ENCODE measurements at regions not wholly inside any gene's neighbourhood (a gene's known extent, or its start where the extent isn't known, plus 50 kb on each side); places are given as distances from the start of the nearest gene placed in this dataset.

DNA sequence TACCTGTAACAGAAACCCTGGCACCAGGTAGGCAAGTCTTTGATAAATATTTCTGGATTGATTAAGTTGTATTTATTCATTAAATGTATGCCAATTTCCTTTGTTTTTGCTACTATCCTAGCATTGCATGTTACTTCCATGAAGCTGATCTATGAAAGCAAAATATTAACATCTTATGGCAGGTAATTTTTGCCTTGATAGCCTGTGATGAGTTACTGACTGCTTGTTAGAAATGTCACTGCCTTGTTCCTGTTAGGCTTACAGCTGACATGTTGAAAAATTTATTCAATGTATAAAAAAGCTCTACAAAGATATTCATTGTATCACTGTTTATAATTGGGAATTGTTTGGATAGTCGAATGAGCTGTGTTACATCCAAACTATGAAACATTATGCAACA is 830.1 kb downstream of the TUSC7 start:
- TF ChIP-seq, protein P1, sequence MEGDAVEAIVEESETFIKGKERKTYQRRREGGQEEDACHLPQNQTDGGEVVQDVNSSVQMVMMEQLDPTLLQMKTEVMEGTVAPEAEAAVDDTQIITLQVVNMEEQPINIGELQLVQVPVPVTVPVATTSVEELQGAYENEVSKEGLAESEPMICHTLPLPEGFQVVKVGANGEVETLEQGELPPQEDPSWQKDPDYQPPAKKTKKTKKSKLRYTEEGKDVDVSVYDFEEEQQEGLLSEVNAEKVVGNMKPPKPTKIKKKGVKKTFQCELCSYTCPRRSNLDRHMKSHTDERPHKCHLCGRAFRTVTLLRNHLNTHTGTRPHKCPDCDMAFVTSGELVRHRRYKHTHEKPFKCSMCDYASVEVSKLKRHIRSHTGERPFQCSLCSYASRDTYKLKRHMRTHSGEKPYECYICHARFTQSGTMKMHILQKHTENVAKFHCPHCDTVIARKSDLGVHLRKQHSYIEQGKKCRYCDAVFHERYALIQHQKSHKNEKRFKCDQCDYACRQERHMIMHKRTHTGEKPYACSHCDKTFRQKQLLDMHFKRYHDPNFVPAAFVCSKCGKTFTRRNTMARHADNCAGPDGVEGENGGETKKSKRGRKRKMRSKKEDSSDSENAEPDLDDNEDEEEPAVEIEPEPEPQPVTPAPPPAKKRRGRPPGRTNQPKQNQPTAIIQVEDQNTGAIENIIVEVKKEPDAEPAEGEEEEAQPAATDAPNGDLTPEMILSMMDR (IDR thresholded peaks at IDR 0.05): no peak
- TF ChIP-seq POLR2A (IDR thresholded peaks at IDR 0.05): no peak
- no peak for TF ChIP-seq POLR2AphosphoS5 (IDR thresholded peaks at IDR 0.05; ENCODE audit: insufficient read depth in 1 of 2, low read depth in 1 of 2)
- Histone ChIP-seq H3K27me3 (no peaks in the 10 kb centered on the region), H3K27ac (no peak overlapping the region), H3K36me3 (no peaks in the 10 kb centered on the region), H3K9me3 (no peaks in the 10 kb centered on the region), H3K4me3 (no peak overlapping the region), H3K4me1 (no peaks in the 10 kb centered on the region)
- intact Hi-C loops (cut with DNase I): no loop called here
- DNase-seq (ENCODE audit: extremely low spot score in 2 of 2): no peak

DNA sequence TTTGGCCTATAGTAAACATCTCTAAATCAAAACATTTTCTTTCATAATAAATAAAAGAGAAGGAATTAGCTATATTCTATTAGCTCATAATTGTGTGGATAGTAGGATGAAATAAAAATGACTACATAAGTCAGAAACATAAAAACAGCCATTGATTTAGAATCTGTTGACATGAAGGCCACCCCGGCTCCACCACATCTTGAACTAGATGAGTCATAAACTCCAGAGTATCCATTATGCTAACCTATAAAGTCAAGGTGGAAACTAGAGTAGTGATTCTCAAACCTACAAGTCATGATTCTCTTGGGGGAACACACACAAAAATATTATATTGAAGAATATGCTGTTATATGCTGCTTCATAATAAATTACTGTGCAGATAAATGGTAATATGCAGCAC is 831.0 kb downstream of the TUSC7 start:
- intact Hi-C loops (cut with DNase I): no loop called here
- TF ChIP-seq POLR2AphosphoS5 (IDR thresholded peaks at IDR 0.05; ENCODE audit: insufficient read depth in 1 of 2, low read depth in 1 of 2) (no peak), POLR2A (IDR thresholded peaks at IDR 0.05) (no peak)
- TF ChIP-seq, protein P1 (IDR thresholded peaks at IDR 0.05): no peak
- Histone ChIP-seq H3K4me1 (no peaks in the 10 kb centered on the region), H3K27me3 (no peaks in the 10 kb centered on the region), H3K4me3 (no peak overlapping the region), H3K36me3 (no peaks in the 10 kb centered on the region), H3K27ac (no peak overlapping the region), H3K9me3 (no peaks in the 10 kb centered on the region)
- DNase-seq (ENCODE audit: extremely low spot score in 2 of 2): no peak

DNA sequence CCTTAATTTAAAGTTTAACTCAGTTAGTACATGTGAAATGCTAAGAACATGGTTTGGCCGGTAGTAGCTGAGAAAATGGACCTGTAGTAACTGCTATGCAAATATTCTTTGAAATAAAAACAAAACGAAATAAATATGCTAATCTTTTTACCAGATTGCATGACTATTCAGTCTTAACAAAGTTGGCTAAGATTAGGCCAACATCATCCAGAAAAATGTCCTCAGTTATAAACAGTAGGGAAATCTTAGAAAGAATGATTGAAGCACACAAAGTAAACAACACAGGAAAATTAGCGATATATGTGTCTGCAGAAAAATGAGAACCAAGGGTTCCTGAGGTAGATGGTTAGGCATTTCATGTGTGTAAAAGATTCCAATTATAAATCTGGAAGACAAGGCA is 832.1 kb downstream of the TUSC7 start:
- TF ChIP-seq POLR2AphosphoS5 (IDR thresholded peaks at IDR 0.05; ENCODE audit: insufficient read depth in 1 of 2, low read depth in 1 of 2) (no peak), POLR2A (IDR thresholded peaks at IDR 0.05) (no peak)
- TF ChIP-seq, protein P1 (IDR thresholded peaks at IDR 0.05): no peak
- intact Hi-C loops (cut with DNase I): no loop called here

DNA sequence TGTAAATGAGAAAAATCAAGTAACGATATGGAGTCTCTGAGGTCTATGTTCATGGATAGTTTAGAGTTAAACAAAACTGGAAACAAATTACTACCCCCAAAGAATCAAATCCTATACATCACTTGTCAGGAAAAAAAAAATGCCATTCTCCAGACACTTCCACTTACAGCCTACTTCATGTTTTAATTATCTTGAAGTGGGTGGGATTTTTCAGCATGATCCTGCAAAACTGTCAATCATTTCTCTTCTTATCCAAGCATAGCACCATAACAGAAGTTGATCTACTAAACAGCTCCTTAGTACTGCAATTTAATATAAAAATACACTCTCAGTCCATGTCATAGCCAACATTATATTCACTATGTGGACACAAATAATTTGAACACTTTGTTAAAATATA is 833.9 kb downstream of the TUSC7 start:
- intact Hi-C loops (cut with DNase I): no loop called here
- H3K9me3 ChIP-seq: no peaks in the 10 kb centered on the region

More for the DNA sequence above, 832.1 kb downstream of the TUSC7 start:
- Histone ChIP-seq H3K4me3 (no peak overlapping the region), H3K9me3 (no peaks in the 10 kb centered on the region), H3K27ac (no peak overlapping the region), H3K36me3 (no peaks in the 10 kb centered on the region), H3K27me3 (no peaks in the 10 kb centered on the region), H3K4me1 (no peaks in the 10 kb centered on the region)
- no peak for DNase-seq (ENCODE audit: extremely low spot score in 2 of 2)

DNA sequence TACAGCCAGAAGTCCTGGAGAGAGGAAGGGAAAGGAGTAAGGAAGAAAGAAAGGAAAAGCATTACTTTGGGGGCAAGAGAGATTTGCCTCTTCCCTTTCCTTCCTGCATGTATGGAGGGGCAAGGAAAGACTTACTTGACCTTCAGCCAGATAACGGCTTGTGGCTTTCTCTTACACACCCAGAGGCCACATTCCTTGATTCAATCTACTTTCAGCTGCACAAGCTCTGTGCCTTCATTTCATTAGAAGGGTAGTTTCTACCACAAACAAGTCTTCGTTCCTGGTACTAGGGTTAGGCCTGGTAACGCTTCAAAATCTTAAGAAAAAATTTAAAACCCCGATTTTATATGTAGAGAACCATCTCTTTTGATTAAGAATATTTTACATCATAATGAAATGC is 835.9 kb downstream of the TUSC7 start:
- TF ChIP-seq, protein P1 (IDR thresholded peaks at IDR 0.05): no peak
- Histone ChIP-seq H3K27ac (no peak overlapping the region), H3K9me3 (no peaks in the 10 kb centered on the region), H3K4me1 (no peaks in the 10 kb centered on the region), H3K27me3 (no peaks in the 10 kb centered on the region), H3K4me3 (no peak overlapping the region), H3K36me3 (no peaks in the 10 kb centered on the region)
- no peak for DNase-seq (ENCODE audit: extremely low spot score in 2 of 2)
- intact Hi-C loops (cut with DNase I): no loop called here

More for the DNA sequence above, 833.9 kb downstream of the TUSC7 start:
- Histone ChIP-seq H3K4me1 (no peaks in the 10 kb centered on the region), H3K27ac (no peak overlapping the region), H3K4me3 (no peak overlapping the region), H3K36me3 (no peaks in the 10 kb centered on the region), H3K27me3 (no peaks in the 10 kb centered on the region)
- DNase-seq (ENCODE audit: extremely low spot score in 2 of 2): no peak
- TF ChIP-seq POLR2AphosphoS5 (IDR thresholded peaks at IDR 0.05; ENCODE audit: insufficient read depth in 1 of 2, low read depth in 1 of 2): no peak
- no peak for TF ChIP-seq POLR2A (IDR thresholded peaks at IDR 0.05)
- TF ChIP-seq, protein P1 (IDR thresholded peaks at IDR 0.05): no peak
